Esophagus (tissue), 2 donors: ENCODE measurements at regions not wholly inside any gene's neighbourhood (a gene's known extent, or its start where the extent isn't known, plus 50 kb on each side); places are given as distances from the start of the nearest gene placed in this dataset.
"Not testable (repeated sequence)": the region's sequence is repeated elsewhere in the genome, so short reads cannot be mapped to it uniquely, and the experiment has no call there.

Experiments used
- H3K27ac ChIP-seq, 2 donors: one replicate each; pipeline ENCODE4 v1.5.1; 2013; ENCODE audit warnings: low read depth in 2 of 2, mild to moderate bottlenecking in 2 of 2, inconsistent platforms in 1 of 2, low read length in 1 of 2, moderate library complexity in 1 of 2
- H3K27me3 ChIP-seq, 2 donors: one replicate each; pipeline ENCODE4 v1.6.1; 2013; ENCODE audit warnings: low read length in 2 of 2, control low read depth in 1 of 2, mild to moderate bottlenecking in 1 of 2; ENCODE audit not compliant: insufficient read depth in 2 of 2, control insufficient read depth in 1 of 2
- H3K36me3 ChIP-seq, 2 donors: one replicate each; pipeline ENCODE4 v1.6.1; 2013; ENCODE audit warnings: low read length in 1 of 2; ENCODE audit not compliant: control insufficient read depth in 2 of 2, insufficient read depth in 2 of 2
- H3K4me1 ChIP-seq, 2 donors: one replicate each; pipeline ENCODE4 v1.6.1; 2013; ENCODE audit warnings: low read length in 1 of 2; ENCODE audit not compliant: control insufficient read depth in 2 of 2, insufficient read depth in 2 of 2
- H3K4me3 ChIP-seq, 2 donors: one replicate each; pipeline ENCODE4 v1.5.1; 2013; ENCODE audit warnings: low read length in 2 of 2, mild to moderate bottlenecking in 2 of 2, low read depth in 1 of 2, moderate library complexity in 1 of 2
- H3K9me3 ChIP-seq, 2 donors: one replicate each; pipeline ENCODE4 v1.6.1; 2013; ENCODE audit warnings: mild to moderate bottlenecking in 2 of 2, low read depth in 1 of 2, low read length in 1 of 2, moderate library complexity in 1 of 2; ENCODE audit not compliant: control insufficient read depth in 2 of 2, insufficient read depth in 1 of 2
- whole genome bisulfite sequencing, 2 donors: extraction: QIAGEN DNeasy Blood & Tissue Kit; methylation state at CpG; one replicate each; pipeline ENCODE4 v1.1.7; 2013; 5-methylcytosine and 5-hydroxymethylcytosine counted together
- donor health status: healthy with polysubstance abuse.
- donor health status: Bipolar disorder and iron deficiency.

GRCh38 chr15:45801543-45801942 lies 166.7 kb downstream of the SQOR start:
- Histone ChIP-seq H3K27ac (no peak overlapping the region), H3K36me3 (no peaks in the 10 kb centered on the region), H3K4me1 (no peaks in the 10 kb centered on the region), H3K4me3 (no peak overlapping the region), H3K9me3 (no peaks in the 10 kb centered on the region), H3K27me3 (no peaks in the 10 kb centered on the region)
- 92 to 95% methylated on average over 4 of the region's 4 CpGs for WGBS, 2 donors

DNA sequence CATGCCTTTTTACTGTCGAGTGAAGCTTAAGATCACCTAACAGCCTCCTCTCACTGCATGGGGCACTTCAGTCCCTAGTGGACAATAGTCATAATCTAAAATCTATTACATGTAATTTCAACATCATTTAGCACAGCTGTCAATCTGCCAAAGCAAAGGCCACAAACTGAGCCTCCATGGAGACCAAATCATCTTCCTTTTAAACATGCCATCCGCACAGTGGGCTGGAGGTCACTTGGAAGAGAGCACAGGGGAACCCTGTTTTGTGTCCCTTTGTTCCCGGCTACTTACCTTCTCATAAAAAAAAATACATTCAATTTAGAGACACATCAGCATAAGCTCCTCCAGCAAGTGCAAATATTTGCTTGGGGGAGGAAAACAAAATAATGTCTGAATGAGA lies 167.3 kb downstream of the SQOR start:
- Histone ChIP-seq H3K4me1 (no peaks in the 10 kb centered on the region), H3K27me3 (no peaks in the 10 kb centered on the region), H3K9me3 (no peaks in the 10 kb centered on the region), H3K27ac (no peak overlapping the region), H3K36me3 (no peaks in the 10 kb centered on the region), H3K4me3 (no peak overlapping the region)
- 65 to 71% methylated on average over 3 of the region's 3 CpGs for WGBS, 2 donors

DNA sequence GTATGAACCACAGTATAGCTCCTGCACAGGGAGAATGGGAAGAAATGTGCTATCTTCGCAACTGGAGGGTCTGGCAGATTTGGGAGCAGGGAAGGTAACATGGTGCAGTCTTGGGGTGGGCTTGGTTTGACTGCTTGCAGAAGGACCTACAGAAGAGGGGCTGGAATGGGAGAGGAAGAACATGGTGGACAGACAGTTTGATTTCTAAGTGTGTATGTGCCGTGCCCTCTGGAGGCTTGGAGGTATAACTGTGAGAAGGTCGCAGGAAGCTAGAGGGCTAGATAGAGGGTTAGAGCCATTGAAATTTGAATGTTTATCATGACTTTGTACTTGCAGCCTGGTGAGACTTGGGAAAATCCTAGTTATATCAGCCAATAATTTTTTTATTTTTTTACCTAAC lies 169.2 kb downstream of the SQOR start:
- Histone ChIP-seq H3K4me1 (no peaks in the 10 kb centered on the region), H3K27me3 (no peaks in the 10 kb centered on the region), H3K36me3 (no peaks in the 10 kb centered on the region), H3K4me3 (no peak overlapping the region), H3K27ac (no peak overlapping the region), H3K9me3 (no peaks in the 10 kb centered on the region)
- 92 to 98% methylated on average over 3 of the region's 3 CpGs for WGBS, 2 donors

GRCh38 chr15:45810201-45810600 lies 175.4 kb downstream of the SQOR start:
- 79 to 80% methylated on average over 7 of the region's 7 CpGs for WGBS, 2 donors

DNA sequence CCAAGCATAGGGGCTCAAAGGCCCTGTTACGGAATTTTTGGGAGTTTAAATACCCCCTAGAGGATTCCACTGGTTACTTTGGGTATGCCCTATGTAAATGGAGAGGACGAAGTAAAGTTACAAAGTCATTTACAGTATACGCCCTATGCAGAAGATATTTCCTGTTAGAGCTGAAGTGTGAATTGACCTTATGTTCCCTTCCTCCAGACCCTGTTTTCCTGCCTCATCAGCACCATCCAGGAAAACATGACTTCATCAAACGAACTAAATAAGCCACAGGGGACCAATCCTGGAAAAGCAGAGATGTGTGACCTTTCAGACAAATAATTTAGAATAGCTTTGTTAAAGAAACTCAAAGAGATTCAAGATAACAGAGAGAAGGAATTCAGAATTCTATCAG lies 177.4 kb downstream of the SQOR start:
- no peak overlapping the region for H3K27ac ChIP-seq
- WGBS, 2 donors: 56 to 60% methylated on average over 4 of the region's 4 CpGs
- no peak overlapping the region for H3K4me3 ChIP-seq
- H3K36me3 ChIP-seq: no peaks in the 10 kb centered on the region
- H3K4me1 ChIP-seq: no peaks in the 10 kb centered on the region
- no peaks in the 10 kb centered on the region for H3K9me3 ChIP-seq
- H3K27me3 ChIP-seq: no peaks in the 10 kb centered on the region

More at GRCh38 chr15:45810201-45810600, 175.4 kb downstream of the SQOR start:
- no peaks in the 10 kb centered on the region for H3K27me3 ChIP-seq
- H3K4me3 ChIP-seq: no peak overlapping the region
- H3K36me3 ChIP-seq: no peaks in the 10 kb centered on the region
- H3K4me1 ChIP-seq: no peaks in the 10 kb centered on the region
- no peak overlapping the region for H3K27ac ChIP-seq
- no peaks in the 10 kb centered on the region for H3K9me3 ChIP-seq

DNA sequence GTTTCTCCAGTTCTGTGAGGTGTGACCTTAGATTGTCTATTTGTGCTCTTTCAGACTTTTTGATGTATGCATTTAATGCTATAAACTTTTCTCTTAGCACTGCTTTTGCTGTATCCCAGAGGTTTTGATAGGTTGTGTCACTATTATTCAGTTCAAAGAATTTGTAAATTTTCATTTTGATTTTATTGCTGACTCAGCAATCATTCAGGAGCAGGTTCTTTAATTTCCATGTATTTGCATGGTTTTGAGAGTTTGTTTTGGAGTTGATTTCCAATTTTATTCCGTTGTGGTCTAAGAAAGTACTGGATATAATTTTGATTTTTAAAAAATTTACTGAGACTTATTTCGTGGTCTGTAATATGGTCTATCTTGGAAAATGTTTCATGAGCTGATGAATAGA lies 182.7 kb downstream of the SQOR start:
- WGBS, 2 donors: 40 to 67% methylated on average over 2 of the region's 2 CpGs
- H3K9me3 ChIP-seq, H3K4me3 ChIP-seq, H3K27me3 ChIP-seq, H3K36me3 ChIP-seq, H3K27ac ChIP-seq, H3K4me1 ChIP-seq: not testable (repeated sequence)

GRCh38 chr15:45821390-45821789 lies 186.6 kb downstream of the SQOR start:
- no peaks in the 10 kb centered on the region for H3K4me1 ChIP-seq
- H3K9me3 ChIP-seq: peaks cover 0 to 3% of the 10 kb centered on the region in 2 donors
- no peak overlapping the region for H3K4me3 ChIP-seq
- H3K27ac ChIP-seq: no peak overlapping the region
- H3K27me3 ChIP-seq: no peaks in the 10 kb centered on the region
- no peaks in the 10 kb centered on the region for H3K36me3 ChIP-seq
- WGBS, 2 donors: 84 to 85% methylated on average over 3 of the region's 3 CpGs

DNA sequence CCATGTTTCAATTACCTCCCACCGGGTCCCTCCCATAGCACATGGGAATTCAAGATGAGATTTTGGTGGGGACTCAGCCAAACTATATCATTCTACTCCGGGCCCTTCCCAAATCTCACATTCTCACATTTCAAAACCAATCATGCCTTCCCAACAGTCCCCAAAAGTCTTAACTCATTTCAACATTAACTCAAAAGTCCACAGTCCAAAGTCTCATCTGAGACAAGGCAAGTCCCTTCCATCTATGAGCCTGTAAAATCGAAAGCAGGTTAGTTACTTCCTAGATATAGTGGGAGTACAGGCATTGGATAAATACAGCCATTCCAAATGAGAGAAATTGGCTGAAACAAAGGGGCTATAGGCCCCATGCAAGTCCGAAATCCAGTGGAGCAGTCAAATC lies 188.1 kb downstream of the SQOR start:
- H3K9me3 ChIP-seq, H3K27ac ChIP-seq, H3K27me3 ChIP-seq, H3K36me3 ChIP-seq, H3K4me1 ChIP-seq, H3K4me3 ChIP-seq: not testable (repeated sequence)
- WGBS, 2 donors: 77 to 80% methylated on average over 4 of the region's 4 CpGs

- Histone ChIP-seq H3K36me3 (no peaks in the 10 kb centered on the region), H3K4me1 (peaks cover 0 to 4% of the 10 kb centered on the region in 2 donors), H3K9me3 (no peaks in the 10 kb centered on the region), H3K27me3 (no peaks in the 10 kb centered on the region), H3K4me3 (no peak overlapping the region), H3K27ac (no peak overlapping the region)
- 60 to 64% methylated on average over 4 of the region's 4 CpGs for WGBS, 2 donors
These were observed 192.4 kb downstream of the SQOR start for GRCh38 chr15:45827275-45827674.

- Histone ChIP-seq H3K36me3 (no peaks in the 10 kb centered on the region), H3K9me3 (no peaks in the 10 kb centered on the region), H3K27ac (no peak overlapping the region), H3K27me3 (no peaks in the 10 kb centered on the region), H3K4me3 (no peak overlapping the region), H3K4me1 (peaks cover 0 to 4% of the 10 kb centered on the region in 2 donors)
- 77 to 85% methylated on average over 4 of the region's 4 CpGs for WGBS, 2 donors
These were observed 192.9 kb downstream of the SQOR start for GRCh38 chr15:45827766-45828165.
